K562 (cell line): ENCODE measurements at regions not wholly inside any gene's neighbourhood (a gene's known extent, or its start where the extent isn't known, plus 50 kb on each side); places are given as distances from the start of the nearest gene placed in this dataset.

Experiments used
- CCNT2 ChIP-seq: IDR thresholded peaks from 2 replicates; pipeline ENCODE4 v1.6.1; 2011; ENCODE audit warnings: borderline replicate concordance, low read depth, mild to moderate bottlenecking, moderate library complexity, mixed read lengths, low read length; ENCODE audit not compliant: insufficient read length; ENCODE audit errors: extremely low read depth
- EGR1 ChIP-seq: fragments of 450-650 bp; conservative IDR thresholded peaks from 2 replicates; pipeline ENCODE4 v1.6.1; 2017; ENCODE audit warnings: mild to moderate bottlenecking
- PTTG1 ChIP-seq: fragments of 450-650 bp; IDR thresholded peaks from 2 replicates; pipeline ENCODE4 v1.6.1; 2016; ENCODE audit warnings: low read depth, mild to moderate bottlenecking, missing genetic modification characterization, missing compliant biosample characterization
- TF ChIP-seq, protein P1 (sequence below), 2 experiments: IDR thresholded peaks; 2 replicates each; pipeline ENCODE4 v1.6.1; 2012; ENCODE audit warnings: improper control_type of control experiment in 2 of 2, low read depth in 2 of 2, low read length in 2 of 2, borderline replicate concordance in 1 of 2
- TF ChIP-seq, protein P2 (sequence below), 3 experiments: IDR thresholded peaks in 2 of 3; conservative IDR thresholded peaks in 1 of 3; 2 replicates each; pipeline ENCODE4 v1.5.1; 2011 to 2012; ENCODE audit warnings: low read length in 3 of 3, mild to moderate bottlenecking in 3 of 3, control low read depth in 2 of 3, improper control_type of control experiment in 1 of 3, inconsistent platforms in 1 of 3, low read depth in 1 of 3, mixed read lengths in 1 of 3, moderate library complexity in 1 of 3; ENCODE audit not compliant: insufficient read depth in 2 of 3
- TF ChIP-seq, protein P3 (sequence below): sonication (generic); formaldehyde crosslinking; IDR thresholded peaks from 2 replicates; pipeline ENCODE4 v1.8.0; 2022; ENCODE audit warnings: mild to moderate bottlenecking, missing genetic modification reagents, borderline replicate concordance

DNA sequence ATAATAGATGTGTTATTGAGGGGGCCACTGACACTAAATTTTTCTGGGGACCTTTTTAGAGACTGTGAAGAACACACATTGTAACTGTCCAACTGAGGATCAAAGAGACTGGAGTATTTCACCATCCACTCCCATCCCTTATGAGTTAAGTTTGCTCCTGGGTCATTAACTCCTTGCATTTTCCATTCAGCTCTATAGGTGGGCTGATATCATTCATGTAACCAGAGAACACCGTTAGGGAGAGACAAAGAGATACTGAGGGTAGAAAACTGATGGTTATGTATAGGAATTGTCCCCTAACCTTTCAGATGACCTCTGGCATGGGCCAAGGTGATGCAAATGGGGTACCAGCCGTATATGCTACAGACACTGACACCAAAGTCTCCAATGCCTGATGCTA is 142.4 kb upstream of the TLR4 start:
- TF ChIP-seq PTTG1 (tag) (no peak), EGR1 (no peak), CCNT2 (no peak)
- TF ChIP-seq, protein P1, sequence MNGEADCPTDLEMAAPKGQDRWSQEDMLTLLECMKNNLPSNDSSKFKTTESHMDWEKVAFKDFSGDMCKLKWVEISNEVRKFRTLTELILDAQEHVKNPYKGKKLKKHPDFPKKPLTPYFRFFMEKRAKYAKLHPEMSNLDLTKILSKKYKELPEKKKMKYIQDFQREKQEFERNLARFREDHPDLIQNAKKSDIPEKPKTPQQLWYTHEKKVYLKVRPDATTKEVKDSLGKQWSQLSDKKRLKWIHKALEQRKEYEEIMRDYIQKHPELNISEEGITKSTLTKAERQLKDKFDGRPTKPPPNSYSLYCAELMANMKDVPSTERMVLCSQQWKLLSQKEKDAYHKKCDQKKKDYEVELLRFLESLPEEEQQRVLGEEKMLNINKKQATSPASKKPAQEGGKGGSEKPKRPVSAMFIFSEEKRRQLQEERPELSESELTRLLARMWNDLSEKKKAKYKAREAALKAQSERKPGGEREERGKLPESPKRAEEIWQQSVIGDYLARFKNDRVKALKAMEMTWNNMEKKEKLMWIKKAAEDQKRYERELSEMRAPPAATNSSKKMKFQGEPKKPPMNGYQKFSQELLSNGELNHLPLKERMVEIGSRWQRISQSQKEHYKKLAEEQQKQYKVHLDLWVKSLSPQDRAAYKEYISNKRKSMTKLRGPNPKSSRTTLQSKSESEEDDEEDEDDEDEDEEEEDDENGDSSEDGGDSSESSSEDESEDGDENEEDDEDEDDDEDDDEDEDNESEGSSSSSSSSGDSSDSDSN (IDR thresholded peaks at IDR 0.05; ENCODE audit: borderline replicate concordance in 1 of 2, low read depth in 2 of 2, low read length in 2 of 2) = no peak
- TF ChIP-seq, protein P2, sequence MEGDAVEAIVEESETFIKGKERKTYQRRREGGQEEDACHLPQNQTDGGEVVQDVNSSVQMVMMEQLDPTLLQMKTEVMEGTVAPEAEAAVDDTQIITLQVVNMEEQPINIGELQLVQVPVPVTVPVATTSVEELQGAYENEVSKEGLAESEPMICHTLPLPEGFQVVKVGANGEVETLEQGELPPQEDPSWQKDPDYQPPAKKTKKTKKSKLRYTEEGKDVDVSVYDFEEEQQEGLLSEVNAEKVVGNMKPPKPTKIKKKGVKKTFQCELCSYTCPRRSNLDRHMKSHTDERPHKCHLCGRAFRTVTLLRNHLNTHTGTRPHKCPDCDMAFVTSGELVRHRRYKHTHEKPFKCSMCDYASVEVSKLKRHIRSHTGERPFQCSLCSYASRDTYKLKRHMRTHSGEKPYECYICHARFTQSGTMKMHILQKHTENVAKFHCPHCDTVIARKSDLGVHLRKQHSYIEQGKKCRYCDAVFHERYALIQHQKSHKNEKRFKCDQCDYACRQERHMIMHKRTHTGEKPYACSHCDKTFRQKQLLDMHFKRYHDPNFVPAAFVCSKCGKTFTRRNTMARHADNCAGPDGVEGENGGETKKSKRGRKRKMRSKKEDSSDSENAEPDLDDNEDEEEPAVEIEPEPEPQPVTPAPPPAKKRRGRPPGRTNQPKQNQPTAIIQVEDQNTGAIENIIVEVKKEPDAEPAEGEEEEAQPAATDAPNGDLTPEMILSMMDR (IDR thresholded peaks at IDR 0.05 in 2 of 3, conservative IDR thresholded peaks at IDR 0.05 in 1 of 3; ENCODE audit: insufficient read depth in 2 of 3, low read depth in 1 of 3, low read length in 3 of 3) = no peak
- TF ChIP-seq, protein P3, sequence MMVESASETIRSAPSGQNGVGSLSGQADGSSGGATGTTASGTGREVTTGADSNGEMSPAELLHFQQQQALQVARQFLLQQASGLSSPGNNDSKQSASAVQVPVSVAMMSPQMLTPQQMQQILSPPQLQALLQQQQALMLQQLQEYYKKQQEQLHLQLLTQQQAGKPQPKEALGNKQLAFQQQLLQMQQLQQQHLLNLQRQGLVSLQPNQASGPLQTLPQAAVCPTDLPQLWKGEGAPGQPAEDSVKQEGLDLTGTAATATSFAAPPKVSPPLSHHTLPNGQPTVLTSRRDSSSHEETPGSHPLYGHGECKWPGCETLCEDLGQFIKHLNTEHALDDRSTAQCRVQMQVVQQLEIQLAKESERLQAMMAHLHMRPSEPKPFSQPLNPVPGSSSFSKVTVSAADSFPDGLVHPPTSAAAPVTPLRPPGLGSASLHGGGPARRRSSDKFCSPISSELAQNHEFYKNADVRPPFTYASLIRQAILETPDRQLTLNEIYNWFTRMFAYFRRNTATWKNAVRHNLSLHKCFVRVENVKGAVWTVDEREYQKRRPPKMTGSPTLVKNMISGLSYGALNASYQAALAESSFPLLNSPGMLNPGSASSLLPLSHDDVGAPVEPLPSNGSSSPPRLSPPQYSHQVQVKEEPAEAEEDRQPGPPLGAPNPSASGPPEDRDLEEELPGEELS (CRISPR knock-in tag) = no peak
